ENCODE measurements at regions not wholly inside any gene's neighbourhood (a gene's known extent, or its start where the extent isn't known, plus 50 kb on each side); places are given as distances from the start of the nearest gene placed in this dataset.

DNA sequence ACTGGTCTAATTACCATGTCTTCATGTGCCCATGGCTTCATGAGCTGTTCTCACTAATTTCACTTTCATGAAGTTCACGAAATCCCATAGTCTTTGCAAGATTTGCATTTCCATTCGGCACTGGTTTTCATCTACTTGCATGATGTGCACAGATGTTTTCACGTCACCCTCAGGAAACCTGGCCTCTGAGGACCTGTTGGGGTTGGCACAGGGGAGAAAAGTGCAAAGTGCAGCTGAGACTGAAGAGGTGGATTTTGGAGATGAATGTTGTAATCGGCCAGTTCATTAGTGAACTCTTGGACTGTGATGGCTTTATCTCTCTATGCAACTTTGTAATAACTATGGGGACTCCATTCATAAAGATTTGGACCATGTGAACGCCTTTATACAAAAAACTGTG lies 80.2 kb upstream of the SULF2 start:
- TF ChIP-seq TAF1 (IDR thresholded peaks at IDR 0.05; ENCODE audit: borderline replicate concordance, low read depth, low read length): no peak
- no peak for TF ChIP-seq POLR2AphosphoS5 (IDR thresholded peaks at IDR 0.05; ENCODE audit: low read depth, low read length)
